Thyroid gland (tissue), 4 donors: ENCODE measurements at regions not wholly inside any gene's neighbourhood (a gene's known extent, or its start where the extent isn't known, plus 50 kb on each side); places are given as distances from the start of the nearest gene placed in this dataset.

ENCODE experiments used
- DNase-seq, 2 donors: peaks; one replicate each; pipeline ENCODE4 v3.0.0-alpha.2; 2019
- H3K27ac ChIP-seq, 3 donors: fragments of 200-600 bp; sonication (generic); 1 replicate in 2 of 3; 2 replicates in 1 of 3; pipeline ENCODE4 v1.5.1; 2016 to 2019; ENCODE audit warnings: mild to moderate bottlenecking in 1 of 3, moderate library complexity in 1 of 3
- H3K27me3 ChIP-seq: fragments of 200-600 bp; sonication (generic); one replicate; pipeline ENCODE4 v1.5.1; 2019
- H3K36me3 ChIP-seq, 2 donors: fragments of 200-600 bp; sonication (generic); one replicate each; pipeline ENCODE4 v1.5.1; 2016 to 2019
- H3K4me1 ChIP-seq, 2 donors: fragments of 200-600 bp; sonication (generic); one replicate each; pipeline ENCODE4 v1.5.1; 2017 to 2019
- H3K4me3 ChIP-seq, 3 donors: fragments of 200-600 bp; sonication (generic); replicated peaks in 1 of 3; 1 replicate in 2 of 3; 2 replicates in 1 of 3; pipeline ENCODE4 v1.5.1; 2016; ENCODE audit warnings: mild to moderate bottlenecking in 1 of 3
- H3K9me3 ChIP-seq: fragments of 200-600 bp; sonication (generic); one replicate; pipeline ENCODE4 v1.5.1; 2017
- POLR2A ChIP-seq, 2 donors: fragments of 450-650 bp; IDR thresholded peaks; one replicate each; pipeline ENCODE4 v1.6.1; 2017; ENCODE audit warnings: antibody characterized with exemption in 2 of 2, mild to moderate bottlenecking in 2 of 2, moderate library complexity in 1 of 2
- WGBS, 2 donors: methylation state at CpG; one replicate each; pipeline ENCODE4 v1.1.5; 2017; 5-methylcytosine and 5-hydroxymethylcytosine counted together
- intact Hi-C: fragments of 100-400 bp; cut with DNase I; formaldehyde crosslinking; loops from one replicate; pipeline ENCODE4 v1.15.1; 2023
- TF ChIP-seq, protein P1 (sequence below), 6 experiments: fragments of 200-600 bp in 3 of 6; fragments of 450-650 bp in 3 of 6; sonication (generic) in 3 of 6; IDR thresholded peaks; one replicate each; pipeline ENCODE4 v1.5.1; 2016 to 2019; ENCODE audit warnings: antibody characterized with exemption in 6 of 6, mild to moderate bottlenecking in 2 of 6, inconsistent platforms in 1 of 6, moderate library complexity in 1 of 6

DNA sequence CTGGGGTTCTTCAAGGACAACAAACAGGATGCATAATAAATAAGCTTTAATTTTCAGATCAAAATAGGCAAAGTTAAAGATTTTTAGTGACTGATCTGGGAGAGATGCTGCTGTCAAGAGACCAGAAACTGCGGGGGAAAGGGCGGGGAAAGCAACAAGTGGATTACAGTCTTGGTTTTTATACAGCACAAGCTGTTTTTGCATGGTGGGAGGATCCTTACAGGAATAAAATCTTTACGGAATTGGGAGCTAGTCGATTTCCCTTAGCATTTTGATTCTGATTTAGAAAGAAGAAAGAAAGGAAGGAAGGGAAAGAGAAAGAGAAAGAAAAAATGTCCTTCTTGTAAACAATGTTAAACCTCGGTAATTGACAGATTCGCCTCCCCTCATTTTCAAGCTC lies 242.3 kb upstream of the SP8 start:
- H3K27ac ChIP-seq: no peak overlapping the region
- no peak for DNase-seq
- intact Hi-C loops: no loop called here
- no peaks in the 10 kb centered on the region for H3K9me3 ChIP-seq
- H3K36me3 ChIP-seq: no peaks in the 10 kb centered on the region
- peaks cover 0 to 3% of the 10 kb centered on the region in 2 donors for H3K4me1 ChIP-seq
- TF ChIP-seq, protein P1, sequence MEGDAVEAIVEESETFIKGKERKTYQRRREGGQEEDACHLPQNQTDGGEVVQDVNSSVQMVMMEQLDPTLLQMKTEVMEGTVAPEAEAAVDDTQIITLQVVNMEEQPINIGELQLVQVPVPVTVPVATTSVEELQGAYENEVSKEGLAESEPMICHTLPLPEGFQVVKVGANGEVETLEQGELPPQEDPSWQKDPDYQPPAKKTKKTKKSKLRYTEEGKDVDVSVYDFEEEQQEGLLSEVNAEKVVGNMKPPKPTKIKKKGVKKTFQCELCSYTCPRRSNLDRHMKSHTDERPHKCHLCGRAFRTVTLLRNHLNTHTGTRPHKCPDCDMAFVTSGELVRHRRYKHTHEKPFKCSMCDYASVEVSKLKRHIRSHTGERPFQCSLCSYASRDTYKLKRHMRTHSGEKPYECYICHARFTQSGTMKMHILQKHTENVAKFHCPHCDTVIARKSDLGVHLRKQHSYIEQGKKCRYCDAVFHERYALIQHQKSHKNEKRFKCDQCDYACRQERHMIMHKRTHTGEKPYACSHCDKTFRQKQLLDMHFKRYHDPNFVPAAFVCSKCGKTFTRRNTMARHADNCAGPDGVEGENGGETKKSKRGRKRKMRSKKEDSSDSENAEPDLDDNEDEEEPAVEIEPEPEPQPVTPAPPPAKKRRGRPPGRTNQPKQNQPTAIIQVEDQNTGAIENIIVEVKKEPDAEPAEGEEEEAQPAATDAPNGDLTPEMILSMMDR (IDR thresholded peaks at IDR 0.05): no peak
- TF ChIP-seq POLR2A (IDR thresholded peaks at IDR 0.05): no peak
- no peaks in the 10 kb centered on the region for H3K27me3 ChIP-seq
- 50 to 51% methylated on average over 6 of the region's 6 CpGs for WGBS, 2 donors
- H3K4me3 ChIP-seq: no peak overlapping the region

DNA sequence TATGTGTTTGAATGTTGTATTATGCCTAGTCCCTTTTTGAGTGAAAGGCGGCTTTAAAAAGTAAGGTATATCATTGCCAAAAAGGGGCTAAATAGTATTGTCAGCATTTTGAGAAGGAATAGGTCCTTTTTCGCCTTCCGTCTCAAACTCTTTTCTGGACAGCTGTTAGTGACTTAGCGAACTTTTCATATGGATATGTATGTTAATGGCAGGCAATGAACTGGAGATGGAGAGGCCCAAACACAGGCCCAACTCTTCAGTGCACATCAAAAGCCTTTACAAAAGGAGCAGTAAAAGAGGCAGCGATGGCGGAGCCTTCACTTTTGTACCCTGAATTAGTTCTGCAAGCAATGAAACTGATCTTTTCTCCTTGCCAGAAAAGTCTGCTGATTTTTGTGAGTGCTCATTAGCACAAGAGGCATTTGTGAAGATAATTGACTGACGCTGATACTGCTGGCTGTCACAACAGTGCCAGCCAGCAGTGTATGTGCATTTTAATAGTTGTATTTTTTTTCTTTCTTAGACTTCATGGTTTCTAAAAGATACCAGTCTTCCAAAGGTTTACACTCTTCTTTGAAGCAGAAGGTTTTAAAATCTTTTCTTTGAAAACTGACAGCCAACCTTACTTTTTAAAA lies 243.7 kb upstream of the SP8 start:
- no peak for DNase-seq
- Histone ChIP-seq H3K27me3 (no peaks in the 10 kb centered on the region), H3K9me3 (no peaks in the 10 kb centered on the region), H3K4me1 (peaks cover 0 to 3% of the 10 kb centered on the region in 2 donors), H3K36me3 (no peaks in the 10 kb centered on the region), H3K27ac (no peak overlapping the region), H3K4me3 (no peak overlapping the region)
- 82 to 84% methylated on average over 7 of the region's 7 CpGs for WGBS, 2 donors
- no peak for TF ChIP-seq POLR2A (IDR thresholded peaks at IDR 0.05)
- TF ChIP-seq, protein P1 (IDR thresholded peaks at IDR 0.05): no peak
- intact Hi-C loops: no loop called here

DNA sequence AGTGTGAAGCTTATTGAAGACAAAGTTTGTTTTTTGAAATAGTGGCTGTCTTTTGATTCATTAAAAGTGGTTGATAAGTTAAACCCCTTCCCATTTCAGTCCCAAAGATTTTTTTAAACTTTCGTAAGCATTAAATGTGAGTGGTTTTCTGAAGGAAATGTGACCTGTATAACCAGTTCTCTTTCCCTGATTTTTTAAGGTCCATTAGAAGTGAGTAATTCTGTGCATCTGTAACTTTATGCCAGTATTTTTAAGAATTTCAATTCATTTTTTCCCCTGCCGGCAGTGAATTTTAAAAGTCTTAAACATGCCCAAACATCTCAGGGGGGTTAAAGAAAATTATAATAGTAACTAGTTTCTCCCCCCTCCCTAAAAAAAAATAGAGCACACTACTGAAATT lies 254.6 kb upstream of the SP8 start:
- no peaks in the 10 kb centered on the region for H3K4me1 ChIP-seq
- intact Hi-C loops: no loop called here
- no peak for DNase-seq
- no peak for TF ChIP-seq POLR2A (IDR thresholded peaks at IDR 0.05)
- TF ChIP-seq, protein P1 (IDR thresholded peaks at IDR 0.05): no peak
- no peaks in the 10 kb centered on the region for H3K36me3 ChIP-seq
- H3K27ac ChIP-seq: no peak overlapping the region
- no peaks in the 10 kb centered on the region for H3K9me3 ChIP-seq
- H3K4me3 ChIP-seq: no peak overlapping the region
- no peaks in the 10 kb centered on the region for H3K27me3 ChIP-seq
- WGBS, 2 donors: 59 to 60% methylated on average over 2 of the region's 2 CpGs

DNA sequence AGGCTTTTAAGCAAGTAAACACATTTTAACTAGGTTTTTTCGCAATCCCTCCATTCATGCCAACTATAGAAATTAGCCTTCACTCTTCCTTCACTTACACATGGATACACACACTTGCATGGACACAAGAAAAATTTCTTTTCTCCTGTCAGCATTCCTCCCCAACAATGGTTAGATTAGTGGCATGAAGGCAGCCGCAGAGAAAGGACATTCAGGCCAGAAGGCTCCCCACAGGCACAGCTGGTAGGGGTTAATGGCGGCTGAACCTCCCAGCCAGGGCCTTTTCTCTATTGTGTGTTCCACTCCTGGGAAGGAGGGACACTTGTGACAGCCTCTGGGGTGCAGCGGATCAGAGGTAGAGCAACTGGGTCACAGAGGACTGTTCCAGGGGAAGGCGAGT lies 255.0 kb upstream of the SP8 start:
- DNase-seq: no peak
- Histone ChIP-seq H3K9me3 (no peaks in the 10 kb centered on the region), H3K4me3 (no peak overlapping the region), H3K36me3 (no peaks in the 10 kb centered on the region), H3K27ac (no peak overlapping the region), H3K27me3 (no peaks in the 10 kb centered on the region), H3K4me1 (no peaks in the 10 kb centered on the region)
- intact Hi-C loops: no loop called here
- TF ChIP-seq, protein P1 (IDR thresholded peaks at IDR 0.05): no peak
- no peak for TF ChIP-seq POLR2A (IDR thresholded peaks at IDR 0.05)
- WGBS, 2 donors: 69 to 76% methylated on average over 5 of the region's 5 CpGs

DNA sequence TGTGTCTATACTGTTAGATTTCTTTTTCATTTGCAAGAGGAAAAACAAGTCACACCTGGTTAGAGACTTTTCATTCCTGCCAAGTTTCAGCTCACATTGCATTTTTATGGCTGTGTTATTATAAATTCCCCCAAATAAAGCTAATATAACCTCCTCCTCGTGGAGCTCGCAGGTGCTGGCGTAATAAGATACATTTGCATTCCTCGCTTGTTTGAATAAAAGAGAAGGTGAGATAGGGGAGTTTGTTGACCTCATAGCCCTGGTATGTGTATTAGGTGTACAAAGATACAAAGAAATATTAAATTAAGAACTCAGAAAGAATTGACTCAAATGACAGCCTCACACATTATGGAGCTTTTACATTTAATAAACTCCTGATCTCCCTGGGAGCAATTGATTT lies 257.7 kb upstream of the SP8 start:
- no peak for TF ChIP-seq POLR2A (IDR thresholded peaks at IDR 0.05)
- TF ChIP-seq, protein P1 (IDR thresholded peaks at IDR 0.05): no peak
- intact Hi-C loops: no loop called here
- Histone ChIP-seq H3K36me3 (no peaks in the 10 kb centered on the region), H3K9me3 (no peaks in the 10 kb centered on the region), H3K27ac (no peak overlapping the region), H3K27me3 (no peaks in the 10 kb centered on the region), H3K4me3 (no peak overlapping the region), H3K4me1 (no peaks in the 10 kb centered on the region)
- no peak for DNase-seq
- WGBS, 2 donors: 71 to 72% methylated on average over 4 of the region's 4 CpGs
